Panc1 (cell line): ENCODE measurements at regions not wholly inside any gene's neighbourhood (a gene's known extent, or its start where the extent isn't known, plus 50 kb on each side); places are given as distances from the start of the nearest gene placed in this dataset.

Experiments
- ATAC-seq: fragments of 200-7000 bp; cut with Tn5 transposase; 2 replicates; pipeline ENCODE4 v1.9.1; 2020; ENCODE audit warnings: mild to moderate bottlenecking, moderate library complexity
- BruUV-seq: library from RNA; stranded (reverse); fragments of 400-500 nt; replicated peaks from 2 replicates; lab custom pipeline; 2021; lab: Mats Ljungman, UMichigan
- CTCF ChIA-PET: fragments of 300-600 bp; sonication (Branson Sonifier 250); formaldehyde crosslinking; loops from one replicate; lab custom pipeline; 2022; ENCODE audit warnings: antibody characterized with exemption; lab: Charles Lee
- POLR2A ChIA-PET: fragments of 300-600 bp; sonication (Branson Sonifier 250); formaldehyde crosslinking; loops from one replicate; lab custom pipeline; 2022; ENCODE audit warnings: antibody characterized with exemption; lab: Charles Lee
- DNase-seq: peaks from one replicate; pipeline ENCODE4 v3.0.0-alpha.2; 2010; ENCODE audit warnings: low read depth, low spot score
- H3K27ac ChIP-seq: 2 replicates; pipeline ENCODE4 v1.5.1; 2011; ENCODE audit warnings: mild to moderate bottlenecking, low read length, inconsistent platforms
- H3K27me3 ChIP-seq: fragments of 200-500 bp; sonication (Bioruptor generic); 2 replicates; pipeline ENCODE4 v1.6.0; 2014; ENCODE audit warnings: low read length, inconsistent platforms; ENCODE audit not compliant: control insufficient read depth, insufficient read depth
- H3K36me3 ChIP-seq: fragments of 200-500 bp; sonication (Bioruptor generic); 2 replicates; pipeline ENCODE4 v1.5.1; 2014; ENCODE audit warnings: inconsistent platforms, mild to moderate bottlenecking, low read length, moderate library complexity; ENCODE audit not compliant: control insufficient read depth, insufficient read depth
- H3K4me1 ChIP-seq: 2 replicates; pipeline ENCODE4 v1.5.1; 2011; ENCODE audit warnings: inconsistent platforms, mild to moderate bottlenecking, low read length, moderate library complexity; ENCODE audit not compliant: control insufficient read depth, insufficient read depth
- H3K4me3 ChIP-seq, 2 experiments: 2 replicates each; pipeline ENCODE4 v1.5.1; 2011 to 2012; ENCODE audit warnings: low read depth in 2 of 2, low read length in 2 of 2, mild to moderate bottlenecking in 2 of 2, inconsistent platforms in 1 of 2, moderate library complexity in 1 of 2
- H3K9me3 ChIP-seq: fragments of 200-500 bp; sonication (Bioruptor generic); 2 replicates; pipeline ENCODE4 v1.5.1; 2014; ENCODE audit warnings: low read depth, mild to moderate bottlenecking, inconsistent platforms, low read length, moderate library complexity; ENCODE audit not compliant: control insufficient read depth, insufficient read depth
- POLR2AphosphoS5 ChIP-seq: IDR thresholded peaks from 2 replicates; pipeline ENCODE4 v1.6.1; 2012; ENCODE audit warnings: mild to moderate bottlenecking, low read depth, low read length, moderate library complexity
- SIN3A ChIP-seq: IDR thresholded peaks from 2 replicates; pipeline ENCODE4 v1.6.1; 2012; ENCODE audit warnings: low read depth, mild to moderate bottlenecking, low read length, moderate library complexity, borderline replicate concordance; ENCODE audit not compliant: insufficient read depth
- TCF7L2 ChIP-seq: IDR thresholded peaks from 2 replicates; pipeline ENCODE4 v1.6.1; 2011; ENCODE audit warnings: mild to moderate bottlenecking, low read depth, low read length, inconsistent platforms
- in situ Hi-C: cut with HindIII; loops from 2 replicates; pipeline ENCODE4 v1.10.0; 2016; ENCODE audit warnings: low sequenced_read_pairs, low pct_unique_long_range_greater_than_20kb
- intact Hi-C: fragments of 100-400 bp; cut with micrococcal nuclease; formaldehyde crosslinking; loops from one replicate; pipeline ENCODE4 v1.10.0; 2022; ENCODE audit not compliant: unreplicated experiment
- TF ChIP-seq, protein P1 (sequence below): fragments of 450-650 bp; IDR thresholded peaks from 2 replicates; pipeline ENCODE4 v1.5.1; 2017; ENCODE audit warnings: mild to moderate bottlenecking
- TF ChIP-seq, protein P2 (sequence below), 2 experiments: IDR thresholded peaks; 2 replicates each; pipeline ENCODE4 v1.6.1; 2011 to 2012; ENCODE audit warnings: low read depth in 2 of 2, control low read depth in 1 of 2, low read length in 1 of 2, mild to moderate bottlenecking in 1 of 2, moderate library complexity in 1 of 2; ENCODE audit not compliant: insufficient read depth in 1 of 2

DNA sequence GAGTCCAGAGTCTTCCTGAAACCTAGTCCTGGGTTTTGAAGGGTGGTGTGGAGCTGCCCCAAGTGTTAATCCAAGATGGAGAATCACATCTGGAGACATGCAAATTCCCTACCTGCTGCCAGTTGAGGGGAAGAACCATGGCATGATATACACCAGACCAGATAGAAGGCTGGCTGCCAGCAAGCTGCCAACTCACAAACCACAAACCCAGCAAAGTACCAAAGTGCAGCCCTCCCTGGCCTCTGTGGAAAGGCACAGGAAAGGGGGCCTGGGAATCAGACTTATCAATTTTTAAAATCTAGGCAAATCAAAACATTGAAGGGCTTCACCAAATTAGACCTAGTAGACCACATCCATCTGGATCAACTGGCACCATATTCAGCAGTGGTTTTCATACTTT is 157.0 kb downstream of the TMEM26 start:
- Histone ChIP-seq H3K27ac (no peak overlapping the region), H3K4me3 (no peak overlapping the region), H3K27me3 (no peaks in the 10 kb centered on the region), H3K9me3 (no peaks in the 10 kb centered on the region), H3K36me3 (no peaks in the 10 kb centered on the region), H3K4me1 (no peaks in the 10 kb centered on the region)
- CTCF ChIA-PET: no interaction called here
- intact Hi-C loops: no loop called here
- BruUV-seq: no TSS peak
- TF ChIP-seq, protein P1, sequence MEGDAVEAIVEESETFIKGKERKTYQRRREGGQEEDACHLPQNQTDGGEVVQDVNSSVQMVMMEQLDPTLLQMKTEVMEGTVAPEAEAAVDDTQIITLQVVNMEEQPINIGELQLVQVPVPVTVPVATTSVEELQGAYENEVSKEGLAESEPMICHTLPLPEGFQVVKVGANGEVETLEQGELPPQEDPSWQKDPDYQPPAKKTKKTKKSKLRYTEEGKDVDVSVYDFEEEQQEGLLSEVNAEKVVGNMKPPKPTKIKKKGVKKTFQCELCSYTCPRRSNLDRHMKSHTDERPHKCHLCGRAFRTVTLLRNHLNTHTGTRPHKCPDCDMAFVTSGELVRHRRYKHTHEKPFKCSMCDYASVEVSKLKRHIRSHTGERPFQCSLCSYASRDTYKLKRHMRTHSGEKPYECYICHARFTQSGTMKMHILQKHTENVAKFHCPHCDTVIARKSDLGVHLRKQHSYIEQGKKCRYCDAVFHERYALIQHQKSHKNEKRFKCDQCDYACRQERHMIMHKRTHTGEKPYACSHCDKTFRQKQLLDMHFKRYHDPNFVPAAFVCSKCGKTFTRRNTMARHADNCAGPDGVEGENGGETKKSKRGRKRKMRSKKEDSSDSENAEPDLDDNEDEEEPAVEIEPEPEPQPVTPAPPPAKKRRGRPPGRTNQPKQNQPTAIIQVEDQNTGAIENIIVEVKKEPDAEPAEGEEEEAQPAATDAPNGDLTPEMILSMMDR: no peak
- no peak for TF ChIP-seq POLR2AphosphoS5
- TF ChIP-seq TCF7L2: no peak
- no peak for TF ChIP-seq SIN3A
- TF ChIP-seq, protein P2, sequence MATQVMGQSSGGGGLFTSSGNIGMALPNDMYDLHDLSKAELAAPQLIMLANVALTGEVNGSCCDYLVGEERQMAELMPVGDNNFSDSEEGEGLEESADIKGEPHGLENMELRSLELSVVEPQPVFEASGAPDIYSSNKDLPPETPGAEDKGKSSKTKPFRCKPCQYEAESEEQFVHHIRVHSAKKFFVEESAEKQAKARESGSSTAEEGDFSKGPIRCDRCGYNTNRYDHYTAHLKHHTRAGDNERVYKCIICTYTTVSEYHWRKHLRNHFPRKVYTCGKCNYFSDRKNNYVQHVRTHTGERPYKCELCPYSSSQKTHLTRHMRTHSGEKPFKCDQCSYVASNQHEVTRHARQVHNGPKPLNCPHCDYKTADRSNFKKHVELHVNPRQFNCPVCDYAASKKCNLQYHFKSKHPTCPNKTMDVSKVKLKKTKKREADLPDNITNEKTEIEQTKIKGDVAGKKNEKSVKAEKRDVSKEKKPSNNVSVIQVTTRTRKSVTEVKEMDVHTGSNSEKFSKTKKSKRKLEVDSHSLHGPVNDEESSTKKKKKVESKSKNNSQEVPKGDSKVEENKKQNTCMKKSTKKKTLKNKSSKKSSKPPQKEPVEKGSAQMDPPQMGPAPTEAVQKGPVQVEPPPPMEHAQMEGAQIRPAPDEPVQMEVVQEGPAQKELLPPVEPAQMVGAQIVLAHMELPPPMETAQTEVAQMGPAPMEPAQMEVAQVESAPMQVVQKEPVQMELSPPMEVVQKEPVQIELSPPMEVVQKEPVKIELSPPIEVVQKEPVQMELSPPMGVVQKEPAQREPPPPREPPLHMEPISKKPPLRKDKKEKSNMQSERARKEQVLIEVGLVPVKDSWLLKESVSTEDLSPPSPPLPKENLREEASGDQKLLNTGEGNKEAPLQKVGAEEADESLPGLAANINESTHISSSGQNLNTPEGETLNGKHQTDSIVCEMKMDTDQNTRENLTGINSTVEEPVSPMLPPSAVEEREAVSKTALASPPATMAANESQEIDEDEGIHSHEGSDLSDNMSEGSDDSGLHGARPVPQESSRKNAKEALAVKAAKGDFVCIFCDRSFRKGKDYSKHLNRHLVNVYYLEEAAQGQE (IDR thresholded peaks at IDR 0.05; ENCODE audit: insufficient read depth in 1 of 2, low read depth in 2 of 2, low read length in 1 of 2): no peak
- in situ Hi-C loops: no loop called here
- POLR2A ChIA-PET: no interaction called here
- DNase-seq (no peak), ATAC-seq (no peak)

DNA sequence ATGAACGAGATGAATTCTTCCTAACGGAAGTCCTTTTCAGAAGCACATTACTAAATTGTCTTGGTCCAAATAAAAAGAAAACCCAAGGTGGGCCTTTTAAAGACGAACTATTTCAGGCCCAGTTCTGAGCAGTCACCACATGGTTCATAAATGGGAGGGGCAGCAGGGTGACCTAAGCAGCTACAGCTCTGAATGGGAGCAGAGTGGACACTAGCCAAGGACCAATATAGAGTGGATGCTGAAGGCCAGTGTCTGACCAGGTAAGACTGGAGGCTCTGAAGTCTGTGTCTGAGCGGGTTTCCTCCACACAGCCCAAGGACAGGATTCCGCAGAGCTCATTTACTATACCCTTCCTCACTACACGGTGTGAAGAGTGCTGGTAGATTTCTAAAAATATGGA is 159.1 kb downstream of the TMEM26 start:
- Histone ChIP-seq H3K27ac (no peak overlapping the region), H3K4me1 (no peaks in the 10 kb centered on the region), H3K27me3 (no peaks in the 10 kb centered on the region), H3K4me3 (no peak overlapping the region), H3K36me3 (no peaks in the 10 kb centered on the region), H3K9me3 (no peaks in the 10 kb centered on the region)
- CTCF ChIA-PET: no interaction called here
- TF ChIP-seq TCF7L2 (no peak), POLR2AphosphoS5 (no peak), SIN3A (no peak)
- TF ChIP-seq, protein P1: no peak
- TF ChIP-seq, protein P2 (IDR thresholded peaks at IDR 0.05; ENCODE audit: insufficient read depth in 1 of 2, low read depth in 2 of 2, low read length in 1 of 2): no peak
- ATAC-seq (no peak), DNase-seq (no peak)
- in situ Hi-C loops: no loop called here
- intact Hi-C loops: no loop called here
- POLR2A ChIA-PET: no interaction called here
- no TSS peak for BruUV-seq
